PC-3 (cell line): ENCODE measurements at regions not wholly inside any gene's neighbourhood (a gene's known extent, or its start where the extent isn't known, plus 50 kb on each side); places are given as distances from the start of the nearest gene placed in this dataset.

Experiments
- ATAC-seq: fragments of 200-7000 bp; cut with Tn5 transposase; 2 replicates; pipeline ENCODE4 v1.9.1; 2020; ENCODE audit warnings: mild to moderate bottlenecking, moderate library complexity
- BruUV-seq: library from RNA; stranded (reverse); fragments of 400-500 nt; replicated peaks from 2 replicates; lab custom pipeline; 2021; lab: Mats Ljungman, UMichigan
- CTCF ChIA-PET: fragments of 300-600 bp; sonication (Branson Sonifier 250); formaldehyde crosslinking; loops from one replicate; lab custom pipeline; 2022; ENCODE audit warnings: antibody characterized with exemption; lab: Charles Lee
- POLR2A ChIA-PET: fragments of 300-600 bp; sonication (Branson Sonifier 250); formaldehyde crosslinking; loops from one replicate; lab custom pipeline; 2022; ENCODE audit warnings: antibody characterized with exemption; ENCODE audit not compliant: unreplicated experiment; lab: Charles Lee
- DNase-seq: peaks from one replicate; pipeline ENCODE4 v3.0.0-alpha.2; 2015
- H2AFZ ChIP-seq: fragments of 300-600 bp; sonication (generic); 2 replicates; pipeline ENCODE4 v1.6.0; 2016; ENCODE audit warnings: antibody characterized with exemption, low read length
- H3F3A ChIP-seq: fragments of 300-600 bp; sonication (generic); one replicate; pipeline ENCODE4 v1.6.0; 2017; ENCODE audit warnings: antibody characterized with exemption, low read length, control low read depth, mild to moderate bottlenecking; ENCODE audit not compliant: unreplicated experiment
- H3K27ac ChIP-seq: fragments of 300-600 bp; sonication (generic); 2 replicates; pipeline ENCODE4 v1.5.1; 2016; ENCODE audit warnings: mild to moderate bottlenecking, low read length
- H3K27me3 ChIP-seq: fragments of 300-600 bp; sonication (generic); 2 replicates; pipeline ENCODE4 v1.6.1; 2016; ENCODE audit warnings: low read length, mixed read lengths
- H3K36me3 ChIP-seq: fragments of 300-600 bp; sonication (generic); 2 replicates; pipeline ENCODE4 v1.6.1; 2016; ENCODE audit warnings: low read depth, mixed run types, low read length, mixed read lengths
- H3K4me1 ChIP-seq: fragments of 300-600 bp; sonication (generic); 2 replicates; pipeline ENCODE4 v1.5.1; 2016; ENCODE audit warnings: low read length; ENCODE audit not compliant: insufficient read depth
- H3K4me2 ChIP-seq: fragments of 300-600 bp; sonication (generic); 2 replicates; pipeline ENCODE4 v1.6.0; 2016; ENCODE audit warnings: low read length
- H3K4me3 ChIP-seq: fragments of 300-600 bp; sonication (generic); 2 replicates; pipeline ENCODE4 v1.5.1; 2016; ENCODE audit warnings: mild to moderate bottlenecking, low read length, mixed read lengths
- H3K79me2 ChIP-seq: fragments of 300-600 bp; sonication (generic); 2 replicates; pipeline ENCODE4 v1.6.1; 2017; ENCODE audit warnings: low read length, mixed read lengths
- H3K9ac ChIP-seq: fragments of 300-600 bp; sonication (generic); 2 replicates; pipeline ENCODE4 v1.6.0; 2016; ENCODE audit warnings: mild to moderate bottlenecking, low read length
- H3K9me2 ChIP-seq: fragments of 300-600 bp; sonication (generic); replicated peaks from 2 replicates; pipeline ENCODE4 v1.6.1; 2016; ENCODE audit warnings: mixed run types, low read length, mixed read lengths
- H3K9me3 ChIP-seq: fragments of 300-600 bp; sonication (generic); 2 replicates; pipeline ENCODE4 v1.6.1; 2016; ENCODE audit warnings: low read length, mixed read lengths
- H4K20me1 ChIP-seq: fragments of 300-600 bp; sonication (generic); 2 replicates; pipeline ENCODE4 v1.6.1; 2016; ENCODE audit warnings: low read length, mixed read lengths
- EZH2 ChIP-seq: fragments of 300-600 bp; sonication (generic); IDR thresholded peaks from one replicate; pipeline ENCODE4 v1.6.1; 2017; ENCODE audit warnings: antibody characterized with exemption, mild to moderate bottlenecking, low read length; ENCODE audit not compliant: unreplicated experiment
- EZH2phosphoT487 ChIP-seq: fragments of 300-600 bp; sonication (generic); IDR thresholded peaks from 2 replicates; pipeline ENCODE4 v1.6.1; 2018; ENCODE audit warnings: mild to moderate bottlenecking, antibody characterized with exemption, low read length, borderline replicate concordance
- intact Hi-C: fragments of 100-400 bp; cut with micrococcal nuclease; formaldehyde crosslinking; loops from 2 replicates; pipeline ENCODE4 v1.9.0; 2023
- TF ChIP-seq, protein P1 (sequence below): fragments of 300-600 bp; sonication (generic); conservative IDR thresholded peaks from 2 replicates; pipeline ENCODE4 v1.5.1; 2017; ENCODE audit warnings: antibody characterized with exemption, low read depth, mild to moderate bottlenecking, low read length

- Histone ChIP-seq H3F3A (no peaks in the 10 kb centered on the region), H3K36me3 (no peaks in the 10 kb centered on the region), H3K27ac (no peak overlapping the region), H3K4me1 (no peaks in the 10 kb centered on the region), H3K4me2 (no peak overlapping the region), H3K79me2 (no peaks in the 10 kb centered on the region), H2AFZ (no peak overlapping the region), H3K9ac (no peak overlapping the region), H4K20me1 (no peaks in the 10 kb centered on the region), H3K27me3 (no peaks in the 10 kb centered on the region), H3K9me2 (no peaks in the 10 kb centered on the region), H3K4me3 (no peak overlapping the region), H3K9me3 (no peaks in the 10 kb centered on the region)
- ChIA-PET CTCF (no interaction called here), POLR2A (no interaction called here)
- ATAC-seq (no peak), DNase-seq (no peak)
- intact Hi-C loops: no loop called here
- TF ChIP-seq, protein P1, sequence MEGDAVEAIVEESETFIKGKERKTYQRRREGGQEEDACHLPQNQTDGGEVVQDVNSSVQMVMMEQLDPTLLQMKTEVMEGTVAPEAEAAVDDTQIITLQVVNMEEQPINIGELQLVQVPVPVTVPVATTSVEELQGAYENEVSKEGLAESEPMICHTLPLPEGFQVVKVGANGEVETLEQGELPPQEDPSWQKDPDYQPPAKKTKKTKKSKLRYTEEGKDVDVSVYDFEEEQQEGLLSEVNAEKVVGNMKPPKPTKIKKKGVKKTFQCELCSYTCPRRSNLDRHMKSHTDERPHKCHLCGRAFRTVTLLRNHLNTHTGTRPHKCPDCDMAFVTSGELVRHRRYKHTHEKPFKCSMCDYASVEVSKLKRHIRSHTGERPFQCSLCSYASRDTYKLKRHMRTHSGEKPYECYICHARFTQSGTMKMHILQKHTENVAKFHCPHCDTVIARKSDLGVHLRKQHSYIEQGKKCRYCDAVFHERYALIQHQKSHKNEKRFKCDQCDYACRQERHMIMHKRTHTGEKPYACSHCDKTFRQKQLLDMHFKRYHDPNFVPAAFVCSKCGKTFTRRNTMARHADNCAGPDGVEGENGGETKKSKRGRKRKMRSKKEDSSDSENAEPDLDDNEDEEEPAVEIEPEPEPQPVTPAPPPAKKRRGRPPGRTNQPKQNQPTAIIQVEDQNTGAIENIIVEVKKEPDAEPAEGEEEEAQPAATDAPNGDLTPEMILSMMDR: no peak
- TF ChIP-seq EZH2 (no peak), EZH2phosphoT487 (no peak)
- no TSS peak for BruUV-seq
Observed at GRCh38 chr2:106041150-106041549, 153.0 kb downstream of the UXS1 start.

GRCh38 chr2:106039634-106040315 lies 154.3 kb downstream of the UXS1 start:
- BruUV-seq: no TSS peak
- ATAC-seq: no peak
- CTCF ChIA-PET: no interaction called here
- Histone ChIP-seq H3K9me3 (no peaks in the 10 kb centered on the region), H3F3A (no peaks in the 10 kb centered on the region), H3K9ac (no peak overlapping the region), H3K4me1 (peaks cover 2% of the 10 kb centered on the region), H3K27ac (no peak overlapping the region), H3K79me2 (no peaks in the 10 kb centered on the region), H2AFZ (no peak overlapping the region), H3K27me3 (no peaks in the 10 kb centered on the region), H3K9me2 (no peaks in the 10 kb centered on the region), H3K4me2 (no peak overlapping the region), H3K4me3 (no peak overlapping the region), H3K36me3 (no peaks in the 10 kb centered on the region), H4K20me1 (no peaks in the 10 kb centered on the region)
- POLR2A ChIA-PET: no interaction called here
- no peak for DNase-seq
- TF ChIP-seq, protein P1: no peak
- TF ChIP-seq EZH2phosphoT487 (no peak), EZH2 (no peak)
- intact Hi-C loops: no loop called here

DNA sequence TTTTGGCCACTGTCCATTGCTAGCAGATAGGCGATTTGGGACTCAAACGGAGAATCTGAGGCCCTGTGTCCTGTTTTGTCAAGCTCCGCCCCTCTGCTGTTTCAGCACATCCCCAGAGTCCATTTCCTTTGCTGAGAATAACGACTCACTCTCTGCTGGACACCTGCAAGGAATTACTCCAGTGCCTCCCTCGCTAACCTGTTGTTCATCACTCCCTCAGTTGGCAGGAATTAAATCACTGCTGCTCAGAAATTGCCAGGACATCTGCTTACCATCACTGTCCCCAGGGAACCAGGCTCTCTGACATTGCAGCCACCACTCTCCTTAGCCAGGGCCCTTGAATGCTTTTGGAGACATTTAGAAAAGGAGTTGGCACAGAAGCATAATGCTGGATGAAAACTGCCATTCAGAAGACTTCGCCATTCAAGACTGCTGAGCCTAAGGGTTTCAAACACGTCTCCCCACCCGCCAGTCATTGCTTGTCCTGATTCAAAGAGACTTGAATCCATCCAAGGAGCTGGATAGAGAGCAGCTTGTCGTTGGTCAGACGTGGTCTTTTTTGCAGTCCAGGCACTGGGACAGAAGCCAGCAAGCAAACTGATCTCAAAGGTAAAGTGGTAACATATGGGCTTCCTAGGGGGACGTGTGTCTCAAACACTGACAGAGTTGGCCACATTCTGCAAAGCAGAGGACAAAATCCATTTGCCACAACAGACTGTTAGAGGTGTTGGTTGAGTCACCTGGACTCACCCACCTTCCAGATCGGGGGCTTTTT lies 155.3 kb downstream of the UXS1 start:
- TF ChIP-seq, protein P1: no peak
- TF ChIP-seq EZH2phosphoT487 (no peak), EZH2 (no peak)
- no peaks in the 10 kb centered on the region for H3K79me2 ChIP-seq
- no peaks in the 10 kb centered on the region for H3K36me3 ChIP-seq
- intact Hi-C loops: no loop called here
- H3K4me1 ChIP-seq: peaks cover 5% of the 10 kb centered on the region
- H4K20me1 ChIP-seq: no peaks in the 10 kb centered on the region
- BruUV-seq: no TSS peak
- CTCF ChIA-PET: no interaction called here
- no peaks in the 10 kb centered on the region for H3K27me3 ChIP-seq
- H3F3A ChIP-seq: no peaks in the 10 kb centered on the region
- no peaks in the 10 kb centered on the region for H3K9me3 ChIP-seq
- H3K27ac ChIP-seq: no peak overlapping the region
- no peak overlapping the region for H2AFZ ChIP-seq
- no peak for ATAC-seq
- POLR2A ChIA-PET: interaction anchor here (0.6 kb wide), 1 partner anchor 260 kb away, joined by 3 read pairs; no protein-coding TSS in a partner anchor
- DNase-seq: peak; percentile 41
- no peak overlapping the region for H3K4me3 ChIP-seq
- no peak overlapping the region for H3K9ac ChIP-seq
- no peaks in the 10 kb centered on the region for H3K9me2 ChIP-seq
- H3K4me2 ChIP-seq: no peak overlapping the region
